G401 (cell line): ENCODE measurements at regions not wholly inside any gene's neighbourhood (a gene's known extent, or its start where the extent isn't known, plus 50 kb on each side); places are given as distances from the start of the nearest gene placed in this dataset.
A peak's percentile ranks its signal among the peaks of the same experiment; 100 is the strongest.
"Not testable (repeated sequence)": the region's sequence is repeated elsewhere in the genome, so short reads cannot be mapped to it uniquely, and the experiment has no call there.

ENCODE experiments used
- DNase-seq: peaks from one replicate; pipeline ENCODE4 v3.0.0-alpha.2; 2015; ENCODE audit warnings: low spot score
- in situ Hi-C: cut with HindIII; loops from 2 replicates; pipeline ENCODE4 v1.10.0; 2016; ENCODE audit warnings: low sequenced_read_pairs, mixed read lengths

- in situ Hi-C loops = no loop called here
Measured at GRCh38 chr3:137108699-137109440, 151.1 kb downstream of the IL20RB start.

DNA sequence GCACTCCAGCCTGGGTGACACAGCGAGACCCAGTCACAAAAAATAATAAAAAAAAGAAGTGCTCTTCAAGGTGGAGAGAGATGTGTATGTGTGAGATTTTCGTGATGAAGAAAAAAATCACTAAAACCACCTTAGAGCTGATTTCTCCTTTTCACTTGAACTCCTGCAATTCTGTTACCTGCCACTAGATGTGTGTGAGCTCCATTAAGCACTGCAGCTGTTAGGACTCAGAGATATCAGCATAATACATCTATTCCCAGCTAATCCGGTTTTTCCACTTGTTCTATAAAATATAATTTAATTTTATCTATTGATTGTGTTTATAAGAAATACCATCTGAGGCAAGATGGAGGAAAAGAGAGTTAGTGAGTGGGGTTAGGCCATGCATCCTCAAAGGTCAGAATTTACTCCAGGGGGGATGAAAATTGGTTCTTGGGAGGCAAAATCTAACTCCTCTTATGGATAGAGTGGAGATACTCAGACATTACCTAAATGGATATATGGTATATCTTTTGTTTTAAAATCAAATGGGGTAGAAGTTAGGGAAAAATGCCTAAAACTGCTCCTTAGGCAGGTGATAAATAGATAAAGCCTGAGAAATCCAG is 152.7 kb downstream of the IL20RB start:
- DNase-seq = peak; percentile 10
- in situ Hi-C loops = no loop called here

More at GRCh38 chr3:137108699-137109440, 151.1 kb downstream of the IL20RB start:
- no peak for DNase-seq

DNA sequence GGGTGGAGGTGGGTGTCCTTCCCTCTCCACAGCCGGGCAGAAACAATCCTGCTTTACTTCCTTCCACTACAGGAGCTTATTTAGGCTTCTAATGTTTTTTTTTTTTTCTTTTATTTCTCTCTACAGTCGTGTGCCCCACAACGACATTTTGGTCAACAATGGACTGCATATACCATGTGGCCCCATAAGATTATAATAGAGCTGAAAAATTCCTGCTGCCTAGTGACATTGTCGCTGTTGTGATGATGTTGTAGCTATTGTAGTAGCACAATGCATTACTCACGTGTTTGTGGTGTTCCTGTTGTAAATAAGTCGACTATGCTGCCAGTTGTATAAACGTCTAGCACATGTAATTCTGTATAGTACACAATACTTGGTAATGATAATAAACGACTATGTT is 153.7 kb downstream of the IL20RB start:
- DNase-seq = no peak
- in situ Hi-C loops = no loop called here

DNA sequence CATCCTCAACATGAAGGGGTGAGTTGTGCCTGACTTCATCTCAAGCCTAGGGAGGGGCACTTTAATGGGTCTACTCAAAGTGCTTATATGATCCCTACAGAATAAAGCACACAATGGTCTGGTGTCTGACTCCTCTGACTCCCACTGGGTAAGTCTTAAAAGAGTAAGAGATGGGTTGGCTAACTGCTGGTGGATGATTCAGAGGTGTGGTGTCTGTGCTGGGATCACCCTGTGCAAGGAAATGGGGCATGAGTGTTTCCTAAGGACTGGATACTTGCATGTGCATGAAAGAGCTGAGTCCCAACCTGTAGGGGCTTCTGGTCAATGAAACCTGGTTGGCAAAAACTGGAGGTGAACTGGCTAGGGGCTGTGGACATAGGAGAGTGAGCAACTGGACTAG is 158.8 kb downstream of the IL20RB start:
- in situ Hi-C loops = no loop called here
- no peak for DNase-seq

DNA sequence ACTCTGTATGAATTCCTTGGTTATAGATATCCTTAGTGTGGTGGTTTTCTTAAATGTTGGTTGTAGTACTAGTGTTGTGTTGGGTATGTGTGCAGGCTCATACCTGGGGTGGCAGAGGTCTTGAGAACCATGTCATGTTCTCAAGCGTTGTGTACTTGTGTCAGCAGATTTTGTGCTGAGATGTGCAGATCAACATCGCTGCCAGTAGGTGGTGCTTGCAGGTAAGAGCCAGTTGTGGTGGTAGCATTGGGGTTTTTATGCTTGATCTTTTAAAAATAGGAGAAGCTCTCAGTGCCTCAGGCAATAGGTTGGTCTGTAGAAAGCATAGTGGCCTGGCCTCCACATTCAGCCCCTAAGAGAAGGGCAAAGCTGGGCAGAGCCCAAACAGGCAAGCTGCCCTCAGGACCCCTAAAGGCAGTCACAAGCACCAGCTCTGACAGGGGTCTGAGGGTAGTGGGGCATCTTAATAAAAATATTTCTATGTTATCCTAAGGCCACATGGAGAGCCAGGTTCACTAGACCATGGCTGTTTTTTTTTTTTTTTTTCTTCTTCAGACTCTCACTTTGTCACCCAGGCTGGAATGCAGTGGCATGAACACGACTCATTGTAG is 164.0 kb downstream of the IL20RB start:
- DNase-seq = peak; percentile 16
- in situ Hi-C loops = no loop called here

DNA sequence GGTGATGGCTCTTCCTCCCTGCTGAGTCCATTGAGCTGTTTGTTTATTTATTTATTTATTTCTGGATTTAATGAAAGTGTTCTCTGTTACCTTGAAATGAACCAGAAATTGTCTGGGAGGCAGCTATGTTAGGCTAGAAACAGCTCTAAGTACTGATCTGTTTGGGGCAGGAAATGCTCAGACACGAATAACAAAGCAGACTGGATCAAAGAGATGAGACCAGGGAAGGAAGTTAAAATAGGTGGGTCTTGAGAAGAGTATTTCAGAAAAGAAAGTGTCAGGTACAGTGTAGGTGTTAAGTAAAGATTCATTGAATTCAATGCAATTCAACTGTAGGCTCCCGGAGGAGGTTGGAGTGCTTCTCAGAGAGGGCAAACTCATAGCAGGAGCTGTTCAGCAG is 173.3 kb downstream of the IL20RB start:
- in situ Hi-C loops = no loop called here
- no peak for DNase-seq

DNA sequence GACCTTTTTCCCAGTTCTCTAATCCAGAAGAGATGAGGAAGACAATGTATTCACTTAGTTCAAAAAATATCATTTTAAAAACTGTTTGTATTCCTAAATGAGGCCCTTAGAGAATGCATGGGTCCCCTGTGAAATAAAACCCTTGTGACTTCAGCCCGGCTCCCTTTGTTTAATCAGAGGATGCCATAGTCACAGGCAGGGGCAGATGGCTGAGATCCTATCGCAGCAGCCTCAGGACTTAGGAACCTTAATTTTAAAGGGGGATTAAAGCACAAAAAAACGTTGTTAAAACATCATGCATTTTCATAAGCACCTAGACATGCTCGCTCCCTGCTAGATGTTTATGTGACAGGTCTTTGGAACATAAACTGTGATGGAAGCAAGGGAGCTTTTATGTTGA is 176.6 kb downstream of the IL20RB start:
- in situ Hi-C loops = no loop called here
- DNase-seq = no peak

DNA sequence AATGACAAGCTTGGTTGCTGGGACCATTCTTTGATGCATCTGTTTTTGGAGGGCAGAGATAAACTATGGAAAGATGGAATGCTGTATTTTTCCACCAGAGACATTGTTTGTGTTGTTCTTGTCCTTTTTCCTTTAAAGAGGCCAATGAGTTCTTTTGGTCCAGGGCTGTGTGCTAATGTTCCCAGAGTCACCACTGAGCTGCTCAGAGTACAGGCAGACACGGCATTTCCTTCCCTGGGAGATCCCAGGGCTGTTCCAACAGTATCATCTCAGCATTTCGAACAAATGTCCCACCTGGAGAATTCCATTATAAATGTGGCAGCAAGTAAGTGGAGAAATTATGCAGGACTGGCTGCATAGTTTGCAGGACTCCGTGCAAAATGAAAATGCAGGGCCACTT is 190.6 kb downstream of the IL20RB start:
- DNase-seq = no peak
- in situ Hi-C loops = no loop called here

- DNase-seq = no peak
- in situ Hi-C loops = no loop called here
Measured at GRCh38 chr3:137148917-137149316, 191.1 kb downstream of the IL20RB start.

DNA sequence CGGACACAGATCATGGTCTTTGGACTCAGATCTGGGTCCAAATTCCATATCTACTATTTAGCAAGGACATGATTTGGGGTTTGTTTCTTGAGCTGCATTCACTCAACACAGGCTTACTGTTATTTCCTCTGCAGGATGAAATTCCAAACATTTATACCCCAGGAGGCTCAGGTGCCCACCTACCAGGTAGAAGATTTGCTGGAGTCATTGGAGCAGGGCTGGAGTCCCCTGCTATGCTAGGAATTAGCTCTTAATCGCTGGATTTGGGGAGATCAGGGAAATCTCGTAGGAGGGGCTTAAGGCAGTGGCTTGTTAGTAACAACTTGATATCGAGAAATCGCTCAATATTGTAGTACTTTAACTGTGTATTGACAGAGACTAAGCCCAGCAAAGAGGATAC is 193.0 kb downstream of the IL20RB start:
- in situ Hi-C loops = no loop called here
- no peak for DNase-seq

DNA sequence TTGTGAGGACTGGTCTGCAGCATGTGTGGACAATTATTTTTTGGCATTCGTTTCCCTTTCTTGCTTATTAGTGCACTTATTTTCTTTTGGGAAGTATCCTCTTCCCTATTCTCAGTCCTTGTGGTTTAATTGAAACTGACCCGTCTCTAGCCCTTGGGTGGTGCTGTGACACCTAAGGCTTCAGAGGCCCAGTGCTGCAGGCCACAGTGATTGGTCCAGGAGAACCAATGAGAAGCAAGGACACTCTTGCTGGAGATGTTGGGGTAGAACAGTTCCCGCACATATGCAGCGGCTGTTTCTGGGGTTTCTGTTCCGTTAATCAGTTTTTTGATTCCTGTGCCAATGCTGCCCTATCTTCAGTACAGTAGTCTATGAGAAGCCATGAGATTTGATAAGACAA is 195.3 kb downstream of the IL20RB start:
- in situ Hi-C loops, DNase-seq: not testable (repeated sequence)

- DNase-seq = peak; percentile 42
- in situ Hi-C loops = no loop called here
Measured at GRCh38 chr3:137163241-137163871, 205.6 kb downstream of the IL20RB start.

DNA sequence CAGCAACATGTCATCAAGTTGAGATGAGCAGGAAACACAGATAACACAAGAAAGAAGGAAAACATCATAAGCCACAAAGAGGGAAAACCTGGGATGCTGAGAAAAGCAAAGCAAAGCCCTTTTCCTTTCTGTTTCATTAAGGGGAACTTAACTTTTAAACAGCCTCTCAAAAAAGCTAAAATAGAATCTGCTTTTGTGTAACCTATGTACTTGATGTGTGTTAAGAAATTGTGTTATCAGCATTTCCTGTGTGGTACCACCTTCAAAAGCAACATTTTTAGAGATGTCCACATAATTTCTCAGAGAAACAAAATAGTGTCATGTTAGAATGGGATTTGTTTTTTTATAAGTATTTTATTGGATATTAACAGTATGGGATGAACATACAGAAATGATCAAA is 206.2 kb downstream of the IL20RB start:
- in situ Hi-C loops = no loop called here
- no peak for DNase-seq

DNA sequence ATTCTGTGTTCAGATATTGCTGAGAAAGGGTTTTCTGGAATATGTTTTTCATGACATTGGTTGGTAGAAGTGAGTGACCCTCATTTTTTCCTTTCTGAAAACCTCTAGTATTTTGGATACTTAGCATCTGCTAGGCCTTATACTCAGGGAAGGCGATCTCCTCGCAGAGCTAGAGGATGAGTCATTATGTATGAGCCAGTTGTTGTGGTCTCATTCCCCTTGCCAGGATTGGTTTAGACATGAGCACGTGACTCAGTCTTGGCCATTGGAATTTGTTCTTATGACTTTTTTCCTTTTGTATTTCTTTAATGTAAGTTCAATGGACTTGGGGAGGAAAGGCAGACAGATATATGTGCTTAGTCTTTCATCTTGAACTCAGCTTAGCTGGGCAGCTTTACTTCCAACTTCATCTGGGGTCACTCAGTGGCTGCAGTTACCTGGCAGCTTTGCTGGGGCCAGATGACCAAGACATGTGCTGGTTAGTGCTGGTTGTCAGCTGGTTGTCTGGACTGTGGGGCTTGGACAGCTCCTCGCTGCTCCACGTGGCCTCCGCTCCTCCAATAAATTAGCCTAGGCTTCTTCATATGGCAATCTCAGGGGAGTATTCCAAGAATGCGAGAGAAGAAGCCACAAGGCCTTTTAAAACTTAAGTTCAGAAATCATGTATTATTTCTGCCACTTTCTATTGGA is 207.5 kb downstream of the IL20RB start:
- no peak for DNase-seq
- in situ Hi-C loops = no loop called here

- in situ Hi-C loops = no loop called here
Measured at GRCh38 chr3:137171834-137172603, 214.2 kb downstream of the IL20RB start.

DNA sequence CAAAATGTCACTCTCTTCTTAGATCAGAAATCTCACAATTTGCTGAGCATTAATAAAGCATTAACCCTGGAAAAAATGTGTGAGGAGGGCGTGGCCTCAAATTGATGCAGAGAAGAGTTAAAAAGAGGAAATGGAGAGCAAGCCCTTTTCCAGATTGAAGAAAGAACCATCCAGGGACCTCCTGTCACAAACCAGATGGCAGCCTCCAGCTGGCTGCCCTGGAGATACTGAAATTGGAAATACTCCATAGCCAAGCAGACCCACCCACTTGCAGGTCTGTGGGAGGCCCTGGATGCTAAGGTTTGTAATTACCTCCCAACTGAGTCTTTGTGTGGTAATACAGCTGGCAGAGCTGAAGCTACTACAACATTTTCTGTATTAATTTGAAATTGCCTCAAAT is 214.9 kb downstream of the IL20RB start:
- peak; percentile 72 for DNase-seq
- in situ Hi-C loops = no loop called here

More at GRCh38 chr3:137171834-137172603, 214.2 kb downstream of the IL20RB start:
- no peak for DNase-seq

- peak; percentile 52 for DNase-seq
- in situ Hi-C loops = no loop called here
Measured at GRCh38 chr3:137174514-137174913, 216.7 kb downstream of the IL20RB start.

DNA sequence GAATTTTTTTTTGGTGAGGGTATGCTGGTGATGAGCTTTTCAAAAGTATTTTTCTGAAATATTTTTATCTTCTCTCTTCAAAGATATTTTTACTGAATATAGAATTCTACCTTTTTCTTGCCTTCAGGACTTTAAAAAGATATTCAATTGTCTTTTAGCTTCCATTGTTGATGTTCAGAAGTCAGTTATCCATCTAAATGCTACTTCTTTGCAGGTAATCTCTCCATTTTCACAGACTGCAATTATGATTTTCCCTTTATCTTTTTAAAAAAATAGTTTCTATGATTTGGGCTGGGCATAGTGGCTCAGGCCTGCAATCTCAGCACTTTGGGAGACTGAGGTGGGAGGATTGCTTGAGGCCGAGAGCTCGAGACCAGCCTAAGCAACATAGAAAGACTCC is 222.4 kb downstream of the IL20RB start:
- in situ Hi-C loops = no loop called here

More for the DNA sequence above, 222.4 kb downstream of the IL20RB start:
- DNase-seq = no peak
